K562 (cell line): ENCODE measurements at regions not wholly inside any gene's neighbourhood (a gene's known extent, or its start where the extent isn't known, plus 50 kb on each side); places are given as distances from the start of the nearest gene placed in this dataset.

Source experiments
- ATAC-seq: fragments of 200-7000 bp; cut with Tn5 transposase; 3 replicates; pipeline ENCODE4 v1.9.1; 2020; ENCODE audit warnings: moderate library complexity
- BruUV-seq: library from RNA; stranded (reverse); fragments of 400-500 nt; replicated peaks from 2 replicates; lab custom pipeline; 2021; lab: Mats Ljungman, UMichigan
- CTCF ChIA-PET: fragments of 300-600 bp; formaldehyde crosslinking; extraction: SDS; loops from one replicate; lab custom pipeline; 2021; ENCODE audit warnings: low intra/inter-chr PET ratio; lab: Yijun Ruan, JAX
- POLR2A ChIA-PET: fragments of 300-600, 350-650 bp; sonication (Branson Sonifier 250); formaldehyde crosslinking; extraction: SDS; loops from one replicate; lab custom pipeline; 2021; ENCODE audit warnings: antibody characterized with exemption, inconsistent platforms; lab: Yijun Ruan, JAX
- DNase-seq, 4 experiments: peaks; one replicate each; pipeline versions ENCODE4 v3.0.0 to v3.0.0-alpha.2; 2011 to 2018; ENCODE audit warnings: low spot score in 3 of 4, mixed read lengths in 3 of 4; ENCODE audit errors: extremely low read depth in 1 of 4
- FAIRE-seq: peaks from 2 replicates; lab custom pipeline; 2011; peaks lifted over from hg19 to GRCh38; lab: Jason Lieb, UNC
- H2AFZ ChIP-seq: 2 replicates; pipeline ENCODE4 v1.6.0; 2011; ENCODE audit warnings: low read depth, low read length, control low read depth, inconsistent platforms
- H3K27ac ChIP-seq: fragments of 200-600 bp; 3 replicates; pipeline ENCODE4 v1.8.0; 2011; ENCODE audit warnings: low read depth, mild to moderate bottlenecking, control low read depth, inconsistent platforms, low read length, moderate library complexity, mixed read lengths; ENCODE audit errors: extremely low read depth
- H3K27me3 ChIP-seq, 2 experiments: fragments of 300-600 bp in 1 of 2; 2 replicates in 1 of 2; 3 replicates in 1 of 2; pipeline versions ENCODE4 v1.6.0 to v1.8.0; 2011; ENCODE audit warnings: inconsistent platforms in 2 of 2, low read length in 2 of 2, mild to moderate bottlenecking in 1 of 2, mixed read lengths in 1 of 2, moderate library complexity in 1 of 2; ENCODE audit not compliant: control insufficient read depth in 2 of 2, insufficient read depth in 2 of 2
- H3K36me3 ChIP-seq: fragments of 300-600 bp; 3 replicates; pipeline ENCODE4 v1.8.0; 2011; ENCODE audit warnings: mild to moderate bottlenecking, low read length, inconsistent platforms; ENCODE audit not compliant: control insufficient read depth, insufficient read depth
- H3K4me1 ChIP-seq, 2 experiments: fragments of 200-600 bp in 1 of 2; replicated peaks in 1 of 2; 2 replicates in 1 of 2; 3 replicates in 1 of 2; pipeline versions ENCODE4 v1.5.1 to v1.8.0; 2011; ENCODE audit warnings: inconsistent platforms in 2 of 2, low read length in 2 of 2, mild to moderate bottlenecking in 1 of 2, mixed read lengths in 1 of 2, moderate library complexity in 1 of 2; ENCODE audit not compliant: control insufficient read depth in 2 of 2, insufficient read depth in 2 of 2
- H3K4me2 ChIP-seq: 2 replicates; pipeline ENCODE4 v1.6.1; 2011; ENCODE audit warnings: low read length, control low read depth, inconsistent platforms, mixed read lengths; ENCODE audit not compliant: insufficient read depth
- H3K4me3 ChIP-seq: fragments of 200-600 bp; sonication (generic), shearing (Covaris generic); 2 replicates; pipeline ENCODE4 v1.5.1; 2016; ENCODE audit warnings: control low read depth, inconsistent platforms
- H3K79me2 ChIP-seq: fragments of 200-600 bp; 3 replicates; pipeline ENCODE4 v1.8.0; 2011; ENCODE audit warnings: low read length, inconsistent platforms; ENCODE audit not compliant: control insufficient read depth, insufficient read depth
- H3K9ac ChIP-seq, 2 experiments: 2 replicates each; pipeline versions ENCODE4 v1.6.0 to v1.6.1; 2011; ENCODE audit warnings: low read depth in 2 of 2, low read length in 2 of 2, control low read depth in 1 of 2, inconsistent platforms in 1 of 2, mild to moderate bottlenecking in 1 of 2, mixed read lengths in 1 of 2; ENCODE audit not compliant: insufficient read depth in 1 of 2
- H3K9me1 ChIP-seq: one replicate; pipeline ENCODE4 v1.6.0; 2011; ENCODE audit warnings: inconsistent platforms, mild to moderate bottlenecking, low read length, moderate library complexity; ENCODE audit not compliant: control insufficient read depth, insufficient read depth
- H3K9me3 ChIP-seq: replicated peaks from 2 replicates; pipeline ENCODE4 v1.5.1; 2011; ENCODE audit warnings: low read depth, low read length, inconsistent platforms; ENCODE audit not compliant: control insufficient read depth, insufficient read depth
- H4K20me1 ChIP-seq: replicated peaks from 2 replicates; pipeline ENCODE4 v1.6.1; 2011; ENCODE audit warnings: low read length, inconsistent platforms, mixed read lengths; ENCODE audit not compliant: control insufficient read depth, insufficient read depth
- BCLAF1 ChIP-seq, 2 experiments: fragments of 450-650 bp in 1 of 2; IDR thresholded peaks; 2 replicates each; pipeline ENCODE4 v1.6.1; 2011 to 2017; ENCODE audit warnings: low read depth in 2 of 2, antibody characterized with exemption in 1 of 2, borderline replicate concordance in 1 of 2, low read length in 1 of 2, mild to moderate bottlenecking in 1 of 2, mixed read lengths in 1 of 2; ENCODE audit not compliant: control insufficient read depth in 1 of 2
- CREM ChIP-seq: IDR thresholded peaks from 2 replicates; pipeline ENCODE4 v1.6.1; 2014; ENCODE audit warnings: antibody characterized with exemption, low read depth
- FOXO4 ChIP-seq: fragments of 450-650 bp; formaldehyde crosslinking; IDR thresholded peaks from 2 replicates; pipeline ENCODE4 v1.4.0; 2020; ENCODE audit warnings: mild to moderate bottlenecking, moderate library complexity
- GMEB1 ChIP-seq: fragments of 250-450 bp; sonication (Bioruptor Pico); IDR thresholded peaks from 2 replicates; pipeline ENCODE4 v1.4.0; 2020; ENCODE audit warnings: mild to moderate bottlenecking
- HOXB6 ChIP-seq: fragments of 250-450 bp; sonication (Bioruptor Pico); IDR thresholded peaks from 2 replicates; pipeline ENCODE4 v1.5.1; 2022; ENCODE audit warnings: mild to moderate bottlenecking, borderline replicate concordance
- IFI16 ChIP-seq: fragments of 250-450 bp; sonication (Bioruptor Pico); IDR thresholded peaks from 2 replicates; pipeline ENCODE4 v2.1.2; 2022; ENCODE audit warnings: mild to moderate bottlenecking, inconsistent platforms
- MLLT1 ChIP-seq, 2 experiments: fragments of 450-650 bp; IDR thresholded peaks; 2 replicates each; pipeline ENCODE4 v1.6.1; 2016
- MLX ChIP-seq, 2 experiments: fragments of 450-650 bp in 1 of 2; sonication (generic) in 1 of 2; formaldehyde crosslinking; conservative IDR thresholded peaks; 2 replicates each; pipeline versions ENCODE4 v1.4.0 to v1.8.1; 2020 to 2022; ENCODE audit warnings: mild to moderate bottlenecking in 1 of 2, missing genetic modification reagents in 1 of 2
- MTA3 ChIP-seq: fragments of 450-650 bp; formaldehyde crosslinking; IDR thresholded peaks from 2 replicates; pipeline ENCODE4 v1.6.1; 2017; ENCODE audit warnings: mild to moderate bottlenecking, borderline replicate concordance
- NFATC3 ChIP-seq: fragments of 450-650 bp; IDR thresholded peaks from 2 replicates; pipeline ENCODE4 v1.6.1; 2017; ENCODE audit warnings: mild to moderate bottlenecking
- SMAD4 ChIP-seq: fragments of 250-450 bp; sonication (Bioruptor Pico); conservative IDR thresholded peaks from 2 replicates; pipeline ENCODE4 v1.8.0; 2021; ENCODE audit warnings: inconsistent platforms, mild to moderate bottlenecking, moderate library complexity
- SPI1 ChIP-seq: IDR thresholded peaks from 2 replicates; pipeline ENCODE4 v1.6.1; 2011; ENCODE audit warnings: low read depth, low read length, control low read depth, borderline replicate concordance
- TSC22D4 ChIP-seq: fragments of 450-650 bp; IDR thresholded peaks from 2 replicates; pipeline ENCODE4 v1.6.1; 2016; ENCODE audit warnings: missing genetic modification characterization, missing biosample characterization, control low read depth
- ZNF57 ChIP-seq: fragments of 450-650 bp; formaldehyde crosslinking; IDR thresholded peaks from 2 replicates; pipeline ENCODE4 v1.4.0; 2020; ENCODE audit warnings: mild to moderate bottlenecking, moderate library complexity
- ZNF79 ChIP-seq: fragments of 250-450 bp; sonication (Bioruptor Pico); IDR thresholded peaks from 2 replicates; pipeline ENCODE4 v1.4.0; 2020; ENCODE audit warnings: low read depth, mild to moderate bottlenecking, moderate library complexity
- WGBS: fragments of 100-300 bp; shearing (Covaris generic); methylation state at CpG from one replicate; pipeline ENCODE4 v1.1.6; 2016; ENCODE audit warnings: low coverage, mixed read lengths; ENCODE audit not compliant: insufficient coverage; ENCODE audit errors: missing lambda C conversion rate; 5-methylcytosine and 5-hydroxymethylcytosine counted together
- in situ Hi-C: fragments of 300-500 bp; cut with MboI; formaldehyde crosslinking; loops from 4 replicates; pipeline ENCODE4 v1.15.0; 2018; ENCODE audit warnings: inconsistent platforms, mixed read lengths
- intact Hi-C: fragments of 100-400 bp; cut with micrococcal nuclease; formaldehyde crosslinking; loops from 2 replicates; pipeline ENCODE4 v1.14.2; 2022

- DNase-seq (no peak), ATAC-seq (no peak)
- POLR2A ChIA-PET: no interaction called here
- H3K4me3 ChIP-seq: no peak overlapping the region
- BruUV-seq: no TSS peak
- H3K27me3 ChIP-seq: no peaks in the 10 kb centered on the region
- H3K4me1 ChIP-seq: no peaks in the 10 kb centered on the region
- no peaks in the 10 kb centered on the region for H3K9me3 ChIP-seq
- no peaks in the 10 kb centered on the region for H3K79me2 ChIP-seq
- H3K36me3 ChIP-seq: no peaks in the 10 kb centered on the region
- no peak overlapping the region for H3K4me2 ChIP-seq
- H3K9me1 ChIP-seq: no peaks in the 10 kb centered on the region
- no peaks in the 10 kb centered on the region for H4K20me1 ChIP-seq
- no peak overlapping the region for H3K27ac ChIP-seq
- no peak overlapping the region for H2AFZ ChIP-seq
- WGBS: 0% methylated on average over 3 of the region's 3 CpGs
- TF ChIP-seq SMAD4 (no peak), MTA3 (no peak), MLLT1 (IDR thresholded peaks at IDR 0.05) (no peak), ZNF57 (CRISPR knock-in tag) (no peak), BCLAF1 (IDR thresholded peaks at IDR 0.05; ENCODE audit: borderline replicate concordance in 1 of 2, control insufficient read depth in 1 of 2, low read depth in 2 of 2, low read length in 1 of 2) (no peak), CREM (no peak), IFI16 (no peak), FOXO4 (CRISPR knock-in tag) (no peak), SPI1 (no peak), HOXB6 (CRISPR knock-in tag) (no peak), TSC22D4 (tag) (no peak), ZNF79 (CRISPR knock-in tag) (no peak), MLX (CRISPR knock-in tag; conservative IDR thresholded peaks at IDR 0.05) (no peak), GMEB1 (CRISPR knock-in tag) (no peak), NFATC3 (no peak)
- TF ChIP-seq, all 486 proteins: peak for 0
- H3K9ac ChIP-seq: no peak overlapping the region
- in situ Hi-C loops (no loop called here), intact Hi-C loops (no loop called here)
- CTCF ChIA-PET: no interaction called here
- no peak for FAIRE-seq
These were observed 1144.6 kb downstream of the SORCS3 start for GRCh38 chr10:105785721-105786120.
